Right renal cortex interstitium (tissue), 3 donors: ENCODE measurements at regions not wholly inside any gene's neighbourhood (a gene's known extent, or its start where the extent isn't known, plus 50 kb on each side); places are given as distances from the start of the nearest gene placed in this dataset.

Source experiments
- DNase-seq, 3 donors: peaks; one replicate each; pipeline ENCODE4 v3.0.0-alpha.2; 2013; ENCODE audit warnings: low read depth in 3 of 3, low spot score in 2 of 3

DNA sequence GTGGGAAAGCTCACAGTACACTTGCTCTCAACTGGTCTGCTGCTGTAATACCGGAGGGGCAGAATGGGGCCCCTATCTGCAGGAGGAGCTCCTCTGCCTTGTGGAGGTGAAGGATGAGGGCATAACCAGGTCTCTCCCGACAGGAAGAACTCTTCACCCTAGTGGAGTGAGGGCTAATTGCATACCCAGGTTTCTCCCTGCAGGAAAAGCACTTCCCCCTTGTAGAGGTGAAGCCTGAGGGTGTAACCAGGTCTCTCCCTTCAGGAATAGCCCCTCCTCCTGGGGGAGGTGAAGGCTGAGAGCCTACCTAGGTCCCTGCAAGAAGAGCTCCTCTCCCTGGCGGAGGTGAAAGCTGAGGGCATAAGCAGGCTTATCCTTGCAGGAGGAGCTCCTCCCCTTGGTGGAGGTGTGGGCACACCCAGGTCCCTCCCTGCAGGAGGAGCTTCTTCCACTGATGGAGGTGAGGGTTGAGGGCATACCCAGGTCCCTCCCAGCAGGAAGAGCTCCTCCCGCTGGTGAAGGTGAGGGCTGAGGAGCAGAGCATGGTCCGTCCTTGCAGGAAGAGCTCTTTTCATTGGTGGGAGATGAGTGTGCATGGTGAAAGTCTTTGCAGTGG is 954.1 kb downstream of the NLGN4Y start:
- no peak for DNase-seq

DNA sequence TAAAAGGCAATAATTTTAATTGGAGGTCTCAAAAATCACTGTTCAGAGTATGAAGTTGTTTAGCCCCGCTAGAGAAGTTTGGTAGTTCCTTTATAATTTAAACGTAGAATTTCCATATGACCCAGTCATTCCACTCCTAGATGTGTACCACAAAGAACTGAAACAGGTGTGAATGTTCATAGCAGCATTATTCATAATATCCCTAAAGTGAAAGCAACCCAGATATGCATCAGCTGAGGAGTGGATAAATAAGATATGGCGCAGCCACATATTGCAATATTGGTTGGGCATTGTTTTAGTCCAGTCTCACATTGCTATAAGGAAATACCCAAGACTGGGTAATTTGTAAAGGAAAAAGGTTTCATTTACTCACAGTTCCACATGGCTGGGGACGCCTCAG is 976.2 kb downstream of the NLGN4Y start:
- DNase-seq: no peak

DNA sequence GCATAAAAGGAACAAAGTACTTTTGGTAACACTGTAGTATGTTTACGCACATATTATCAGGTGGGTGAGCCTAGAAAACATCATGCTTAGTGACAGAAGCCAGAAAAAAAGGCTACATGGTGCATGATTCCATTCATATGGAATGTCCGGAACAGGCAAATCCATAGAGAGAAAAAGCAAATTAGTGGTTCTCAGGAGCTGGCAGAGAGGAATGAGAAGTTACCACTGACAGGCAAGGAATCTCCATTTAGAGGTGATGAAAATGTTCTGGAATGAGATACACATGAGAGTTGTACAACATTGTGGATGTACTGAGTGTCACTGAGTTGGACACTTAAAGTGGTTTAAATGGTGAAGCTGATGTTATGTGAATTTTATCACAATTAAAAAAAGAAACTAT is 976.9 kb downstream of the NLGN4Y start:
- no peak for DNase-seq

DNA sequence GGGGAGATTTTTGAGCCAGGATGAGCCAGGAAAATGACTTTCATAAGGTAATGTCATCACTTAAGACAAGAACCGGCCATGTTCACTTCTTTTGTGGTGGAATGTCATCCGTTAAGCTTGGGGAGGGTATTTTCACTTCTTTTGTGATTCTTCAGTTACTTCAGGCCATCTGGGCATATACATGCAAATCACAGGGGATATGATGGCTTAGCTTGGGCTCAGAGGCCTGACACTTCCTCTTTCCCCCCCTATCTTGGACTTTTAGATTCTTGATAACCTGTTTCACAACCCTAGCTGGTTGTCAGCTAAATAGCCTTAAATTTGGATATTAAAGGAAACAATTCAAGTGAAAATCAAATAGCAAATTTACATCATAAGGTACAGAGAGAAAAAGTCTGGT is 986.0 kb downstream of the NLGN4Y start:
- DNase-seq: no peak

DNA sequence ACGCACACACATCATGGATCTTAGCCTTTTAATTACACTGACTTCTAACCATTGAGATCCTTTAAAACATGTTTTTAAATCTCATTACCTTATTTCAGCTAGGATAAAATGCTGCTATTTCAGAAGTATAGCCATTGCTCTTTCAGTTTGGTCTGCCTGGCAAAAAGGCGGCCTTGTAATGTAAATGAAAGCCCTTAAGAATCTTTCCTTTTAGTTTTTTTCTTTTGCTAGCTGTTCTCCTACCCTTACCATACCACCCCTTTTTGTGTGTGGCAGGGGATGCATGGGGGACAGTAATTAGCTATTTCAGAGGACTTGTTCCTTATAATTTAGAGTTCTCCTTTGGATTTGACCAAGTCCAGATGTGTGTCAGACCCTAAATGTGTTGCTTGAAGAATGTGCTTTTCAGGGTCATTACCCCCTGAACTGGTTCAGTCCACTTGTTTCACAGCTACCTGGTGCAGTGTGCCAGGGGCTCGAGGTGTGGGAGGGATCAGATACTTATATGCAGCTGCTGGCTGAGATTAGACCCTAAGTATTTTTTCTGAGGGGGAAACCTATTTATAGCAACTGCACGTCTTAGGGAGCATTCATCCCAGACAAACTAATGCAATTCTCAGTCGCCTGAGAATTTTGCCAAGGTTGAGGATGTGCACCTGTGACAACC is 986.8 kb downstream of the NLGN4Y start:
- DNase-seq: no peak

DNA sequence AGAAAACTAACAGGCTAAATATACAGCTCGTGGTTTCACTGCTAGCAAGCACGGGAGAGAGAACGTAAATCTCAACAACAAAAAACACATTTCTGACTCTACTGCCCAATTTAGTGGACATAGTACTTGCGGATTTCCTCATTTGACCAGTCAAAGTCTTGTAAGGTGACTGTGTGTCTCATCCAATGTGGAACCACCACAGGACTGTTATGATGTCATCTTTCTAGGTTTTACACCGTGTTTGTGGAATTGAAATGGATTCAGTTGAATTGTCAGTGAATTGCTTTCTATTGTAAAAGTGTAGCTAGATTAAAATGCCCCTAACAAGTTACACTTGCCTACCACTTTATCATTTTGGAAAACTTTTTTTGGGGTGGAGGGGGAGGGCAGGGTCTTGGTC is 1010.8 kb downstream of the NLGN4Y start:
- no peak for DNase-seq

DNA sequence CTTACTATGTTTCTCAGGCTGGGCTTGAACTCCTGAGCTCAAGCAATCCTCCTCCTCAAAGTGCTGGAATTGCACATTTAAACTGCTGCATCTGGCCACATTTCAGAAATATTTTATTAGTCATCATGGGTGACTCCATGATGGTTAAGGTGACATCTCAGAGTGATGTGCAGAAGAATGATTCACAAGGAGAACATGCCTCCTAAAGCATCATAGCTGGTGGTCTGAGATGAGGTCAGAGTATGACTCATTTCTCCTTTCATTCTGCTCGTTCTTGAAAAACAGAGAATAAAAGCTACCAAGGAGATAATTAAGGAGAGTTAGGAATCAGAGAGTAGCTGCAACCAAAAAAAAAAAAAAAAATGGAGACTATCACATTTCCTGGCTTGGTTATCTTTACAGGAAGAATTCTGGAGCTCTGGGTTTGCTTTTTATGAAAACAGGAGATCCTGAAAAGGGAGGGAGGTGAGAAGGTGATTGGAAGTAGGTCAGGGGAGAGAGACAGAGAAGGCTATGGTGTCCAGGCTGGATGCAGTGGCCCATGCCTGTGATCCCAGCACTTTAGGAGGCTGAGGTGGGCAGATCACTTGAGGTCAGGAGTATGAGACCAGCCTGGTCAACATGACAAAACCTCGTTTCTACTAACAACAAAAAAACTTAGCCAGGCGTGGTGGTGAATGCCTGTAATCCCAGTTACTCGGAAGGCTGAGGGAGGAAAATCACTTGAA is 1011.6 kb downstream of the NLGN4Y start:
- DNase-seq: no peak

DNA sequence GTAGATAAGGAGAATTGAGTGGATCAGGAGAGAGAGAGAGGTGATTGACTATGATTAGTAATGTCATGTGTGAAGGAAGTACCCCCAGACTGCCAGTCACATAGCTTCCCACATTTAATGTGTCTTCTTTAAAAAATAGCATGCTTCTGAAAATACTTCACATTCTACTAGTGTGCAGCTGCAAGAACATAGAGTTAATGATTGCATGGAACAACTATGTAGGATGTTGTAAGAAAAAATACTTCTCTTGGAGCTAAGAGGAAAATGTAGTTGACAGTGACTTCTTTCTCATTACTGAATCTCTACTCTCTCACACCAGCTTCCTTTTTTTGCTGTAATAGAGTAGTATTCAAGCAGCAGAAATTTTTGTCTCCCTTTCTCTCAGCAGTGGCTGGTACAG is 1016.2 kb downstream of the NLGN4Y start:
- DNase-seq: no peak

DNA sequence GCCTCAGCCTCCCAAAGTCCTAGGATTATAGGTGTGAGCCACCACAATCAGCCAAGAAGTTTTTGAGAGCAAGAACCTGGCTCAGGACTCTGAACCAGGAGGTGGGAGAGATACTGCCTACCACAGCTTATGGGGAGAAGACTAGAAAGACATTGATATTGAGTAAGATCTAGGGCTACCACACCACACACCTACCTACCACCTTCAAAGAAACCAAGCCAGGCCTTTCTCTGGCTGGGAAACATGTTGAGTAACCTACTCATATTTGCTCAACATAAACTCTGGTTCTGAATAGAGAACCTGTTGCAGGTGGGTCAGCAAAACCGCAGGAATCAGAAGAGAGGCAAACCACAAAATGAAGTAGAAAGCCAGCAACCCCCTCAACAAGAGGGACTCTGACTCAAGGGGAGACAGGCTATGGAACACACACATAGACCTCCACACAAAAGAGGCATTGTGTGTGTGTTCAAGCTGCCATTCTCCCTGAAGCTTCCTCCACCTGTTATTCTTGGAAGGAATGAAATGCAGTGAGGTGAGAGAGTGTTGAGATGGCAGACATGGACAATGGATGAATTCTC is 1021.9 kb downstream of the NLGN4Y start:
- DNase-seq: no peak

DNA sequence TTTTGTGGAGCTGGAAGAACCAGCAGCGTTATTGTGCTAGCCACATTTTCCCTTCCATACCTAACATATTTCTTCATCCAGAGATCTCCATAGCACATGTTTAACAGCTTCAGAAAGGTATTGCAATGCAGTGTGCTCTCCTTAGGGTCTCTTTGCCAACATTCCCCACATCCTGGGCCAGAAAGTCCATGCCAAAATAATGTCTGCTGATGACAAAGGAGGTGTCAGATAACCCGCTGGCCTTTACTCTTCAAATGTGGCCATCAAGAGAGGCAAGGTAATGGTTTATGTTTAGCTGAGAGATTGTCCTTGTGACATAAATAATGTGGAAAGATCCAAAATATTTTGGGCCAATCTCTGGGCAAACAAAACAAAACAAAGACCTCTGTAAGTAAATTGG is 1027.7 kb downstream of the NLGN4Y start:
- no peak for DNase-seq

DNA sequence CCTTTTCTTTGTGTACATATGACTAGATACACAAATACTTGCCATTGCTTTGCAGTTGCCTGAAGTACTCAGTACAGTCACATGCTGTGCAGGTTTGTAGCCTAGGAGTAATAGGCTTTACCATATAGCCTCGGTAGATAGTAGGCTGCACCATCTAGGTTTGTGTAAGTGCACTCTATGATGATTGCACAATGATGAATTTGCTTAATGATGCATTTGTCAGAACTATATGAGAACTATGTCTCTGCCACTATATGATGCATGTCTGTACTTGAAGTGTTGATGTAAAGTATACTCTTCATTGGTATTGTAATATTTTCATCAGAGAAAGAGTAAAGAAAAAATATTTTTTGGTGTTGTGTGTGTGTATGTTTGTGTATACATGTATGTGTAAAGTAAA is 1030.7 kb downstream of the NLGN4Y start:
- DNase-seq: no peak

DNA sequence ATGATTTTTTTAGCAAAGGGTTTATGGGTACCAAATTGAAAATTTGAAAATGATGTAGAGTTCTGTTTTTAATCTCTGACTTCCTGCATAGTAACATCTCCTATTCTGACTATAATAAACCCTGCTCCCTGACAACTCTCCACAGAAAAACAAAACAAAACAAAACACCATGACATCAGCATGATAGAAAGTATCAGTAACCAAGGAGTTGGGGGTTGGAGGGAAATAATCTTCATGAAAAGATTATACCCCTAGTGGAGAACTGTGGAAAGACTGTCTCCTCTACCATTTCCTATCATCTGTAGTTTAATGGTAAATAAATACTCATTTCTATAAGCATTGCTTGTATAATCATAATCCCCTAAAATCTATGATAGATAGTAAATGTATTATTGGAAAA is 1034.8 kb downstream of the NLGN4Y start:
- DNase-seq: no peak

DNA sequence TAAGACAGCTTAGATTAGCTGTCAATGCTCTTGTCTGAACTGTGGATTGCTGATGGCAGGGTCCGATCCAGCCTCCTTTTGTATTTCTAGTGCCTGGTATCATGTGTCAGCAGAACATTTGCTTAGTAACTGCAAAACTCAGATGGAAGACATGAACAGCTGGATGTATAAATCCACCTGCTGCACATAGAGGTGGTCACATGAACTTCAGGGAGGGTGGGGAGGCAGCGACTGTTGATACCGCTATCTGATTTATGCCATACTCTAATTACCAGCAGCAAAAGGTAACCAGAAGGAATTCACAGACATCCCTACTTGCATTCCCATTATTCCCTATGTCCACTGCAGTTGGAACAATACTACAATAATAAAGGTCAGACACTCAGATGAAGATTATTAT is 1036.5 kb downstream of the NLGN4Y start:
- DNase-seq: no peak

DNA sequence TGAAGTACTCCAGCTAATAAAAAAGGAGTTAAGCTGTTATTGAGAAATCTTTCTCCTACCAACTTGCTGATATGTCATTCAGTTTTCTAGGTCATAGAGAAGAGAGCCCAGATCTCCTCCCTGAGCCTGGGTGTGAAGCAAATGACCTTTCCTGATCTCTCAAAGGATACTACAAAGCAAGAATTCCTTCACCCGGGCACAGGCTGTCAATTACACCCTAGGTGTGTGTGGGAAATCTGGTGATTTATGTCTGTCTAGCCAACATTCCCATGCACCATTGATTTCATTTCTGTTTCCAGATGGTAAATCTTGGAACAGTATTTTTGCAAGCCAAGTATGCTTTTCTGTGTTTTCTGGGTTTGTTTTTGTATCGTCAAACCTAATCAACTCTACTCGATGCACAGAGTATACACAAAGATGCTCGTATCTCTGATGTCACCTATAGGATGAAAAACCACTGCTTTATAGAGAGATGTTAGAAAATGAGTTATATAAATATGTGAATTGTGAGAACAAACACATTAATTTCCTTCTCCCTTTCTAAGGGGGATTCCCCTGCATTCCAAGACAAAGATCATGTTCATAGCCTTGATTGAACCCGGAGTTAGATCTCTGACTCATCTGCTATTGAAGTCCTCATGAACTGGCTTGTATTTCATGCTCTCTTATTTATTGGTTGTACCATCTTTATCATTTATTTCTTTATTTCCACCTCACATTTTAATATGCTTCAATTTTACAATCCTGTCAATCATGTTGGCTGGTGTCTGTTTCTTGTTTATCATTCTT is 1037.4 kb downstream of the NLGN4Y start:
- no peak for DNase-seq

DNA sequence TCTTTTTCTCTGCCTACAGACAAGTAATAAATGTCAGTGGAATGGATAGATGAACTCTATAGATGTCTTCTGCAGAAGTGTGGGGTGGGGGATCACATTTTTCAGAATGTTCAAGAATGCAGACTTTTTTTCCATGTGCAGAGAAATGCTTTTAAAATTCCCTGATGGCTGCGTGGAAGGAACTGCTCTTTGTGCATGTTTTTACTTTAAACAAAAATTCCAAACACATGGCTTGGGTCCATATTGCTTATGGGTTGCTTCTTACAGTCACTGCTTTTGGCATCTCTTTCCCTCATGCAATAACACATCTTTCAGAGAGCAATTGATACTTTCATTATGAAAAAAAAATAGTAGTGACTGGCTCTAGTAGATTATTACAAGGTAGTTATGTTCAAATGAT is 1053.6 kb downstream of the NLGN4Y start:
- DNase-seq: no peak

DNA sequence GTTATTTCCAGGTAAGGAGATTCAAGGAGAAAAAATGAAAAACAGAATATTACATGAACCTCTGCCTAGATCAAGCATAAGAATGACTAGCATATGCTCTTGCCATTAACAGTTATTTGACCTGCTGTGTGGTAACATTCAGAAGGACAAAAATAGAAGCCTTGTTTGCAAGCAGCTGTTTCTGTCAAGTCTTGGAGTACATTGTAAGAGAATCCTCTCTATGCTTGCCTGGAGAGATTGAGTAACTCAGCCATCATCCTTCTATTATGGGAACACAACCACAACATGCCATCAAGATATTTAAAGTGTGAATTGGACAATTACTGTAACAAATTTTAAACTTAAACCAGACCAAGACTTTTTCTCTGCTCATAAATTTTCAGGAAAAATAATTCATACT is 1054.4 kb downstream of the NLGN4Y start:
- DNase-seq: no peak

DNA sequence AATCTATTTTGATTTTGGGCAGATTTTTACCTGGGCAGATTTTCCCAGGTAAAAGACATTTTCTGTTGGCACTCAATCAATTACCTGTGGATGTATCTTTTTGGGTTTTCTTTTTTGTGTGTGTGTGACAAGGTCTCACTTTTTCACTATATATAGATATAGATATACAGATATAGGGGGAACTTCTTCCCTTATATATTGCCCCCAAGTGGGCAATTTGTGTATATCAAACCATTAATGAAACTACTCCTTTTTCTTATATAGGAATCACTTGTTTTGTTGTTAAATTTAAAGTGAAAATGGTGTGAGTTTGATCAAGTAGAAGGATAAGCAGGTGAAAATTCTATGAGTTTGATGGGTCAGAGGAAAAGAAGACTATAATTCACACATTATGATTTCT is 1054.9 kb downstream of the NLGN4Y start:
- no peak for DNase-seq

DNA sequence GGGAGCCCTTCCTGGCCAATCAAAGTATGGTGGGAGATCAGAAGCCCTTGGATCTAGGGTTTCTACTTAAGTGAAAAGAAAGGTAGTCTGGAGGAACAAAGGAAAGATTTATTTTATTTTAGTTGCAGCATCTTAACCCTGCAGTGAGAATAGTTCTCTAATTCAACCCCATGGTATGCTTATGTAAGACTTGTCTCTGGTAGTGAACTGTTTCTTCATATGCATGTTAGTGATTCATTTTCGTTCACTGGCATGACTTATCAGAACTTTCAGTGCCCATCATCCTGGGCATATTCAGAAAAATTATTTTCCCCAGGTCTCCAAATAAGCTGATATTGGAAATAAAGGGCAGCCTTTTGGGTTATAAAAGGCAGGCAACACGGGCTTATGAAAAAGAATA is 1058.8 kb downstream of the NLGN4Y start:
- no peak for DNase-seq

DNA sequence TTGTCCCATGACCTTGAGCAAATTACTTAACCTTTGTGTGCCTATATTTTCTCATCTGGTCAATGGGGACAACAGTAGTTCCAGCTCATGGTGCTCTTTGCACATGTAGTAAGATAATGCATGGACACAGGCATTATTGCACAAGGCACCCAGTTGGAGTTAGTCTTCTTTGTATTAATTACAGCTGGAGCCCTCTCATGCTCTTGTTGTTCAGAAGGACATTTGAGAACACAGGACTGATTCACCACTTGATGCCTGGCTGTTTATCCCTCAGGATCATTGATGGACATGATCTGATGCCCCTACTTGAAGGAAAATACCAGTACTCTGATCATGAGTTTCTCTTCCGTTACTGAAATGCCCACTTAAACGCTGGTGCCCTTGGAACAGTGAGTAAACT is 1068.6 kb downstream of the NLGN4Y start:
- no peak for DNase-seq

DNA sequence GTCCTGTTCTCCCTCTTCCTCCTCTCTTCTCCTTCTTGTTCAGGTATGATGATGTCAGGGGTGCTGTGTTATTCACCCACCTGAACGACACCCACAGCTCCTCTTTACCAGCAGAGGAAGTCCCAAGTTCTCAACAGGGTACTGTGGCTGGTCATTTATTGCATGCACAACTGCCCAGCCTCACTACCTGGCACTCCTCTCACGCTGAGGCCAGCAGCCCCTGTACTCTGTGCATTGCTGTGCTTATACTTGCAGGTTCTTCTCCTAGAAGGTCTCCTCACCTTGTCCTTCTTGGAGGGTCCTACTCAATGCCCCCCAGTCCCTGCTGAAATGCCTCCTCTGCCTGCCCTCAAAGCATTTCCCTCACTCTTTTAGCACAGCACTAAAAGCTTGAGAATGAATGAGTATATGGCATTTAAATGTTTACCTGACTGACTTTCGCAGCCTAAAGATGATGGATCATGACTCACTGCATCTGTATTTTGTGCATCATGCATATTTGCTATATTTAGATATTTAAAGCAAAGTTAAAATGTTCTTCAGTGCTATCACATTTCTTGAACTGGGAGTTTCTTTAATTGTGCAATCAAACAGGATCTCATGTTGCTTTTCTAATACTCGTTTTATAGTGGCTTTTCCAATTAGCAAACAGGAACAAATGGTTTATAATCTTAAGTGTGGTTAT is 1069.3 kb downstream of the NLGN4Y start:
- DNase-seq: no peak

DNA sequence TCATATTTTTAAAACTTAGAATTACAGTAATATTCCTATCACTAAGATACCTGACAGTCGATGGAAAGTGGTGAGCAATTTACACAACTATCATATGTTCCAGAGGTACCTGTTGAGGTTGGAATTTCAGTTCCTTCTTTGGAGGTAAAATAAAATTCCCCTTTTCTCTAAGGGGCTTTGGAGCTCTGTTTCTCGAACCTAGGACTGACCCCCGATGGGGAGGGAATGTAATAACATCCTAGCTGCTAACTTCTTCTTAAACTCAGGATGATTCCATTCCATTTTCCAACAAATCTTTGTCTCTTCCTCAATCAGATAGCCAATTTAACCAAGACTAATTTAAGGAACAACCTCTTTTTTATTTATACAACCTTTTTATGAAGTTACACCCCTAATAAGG is 1069.8 kb downstream of the NLGN4Y start:
- no peak for DNase-seq
